Islet precursor cell (in vitro differentiated cells): ENCODE measurements at regions not wholly inside any gene's neighbourhood (a gene's known extent, or its start where the extent isn't known, plus 50 kb on each side); places are given as distances from the start of the nearest gene placed in this dataset.
A peak's percentile ranks its signal among the peaks of the same experiment; 100 is the strongest.

Experiments used
- DNase-seq: peaks from one replicate; pipeline ENCODE4 v3.0.0-alpha.2; 2018

DNA sequence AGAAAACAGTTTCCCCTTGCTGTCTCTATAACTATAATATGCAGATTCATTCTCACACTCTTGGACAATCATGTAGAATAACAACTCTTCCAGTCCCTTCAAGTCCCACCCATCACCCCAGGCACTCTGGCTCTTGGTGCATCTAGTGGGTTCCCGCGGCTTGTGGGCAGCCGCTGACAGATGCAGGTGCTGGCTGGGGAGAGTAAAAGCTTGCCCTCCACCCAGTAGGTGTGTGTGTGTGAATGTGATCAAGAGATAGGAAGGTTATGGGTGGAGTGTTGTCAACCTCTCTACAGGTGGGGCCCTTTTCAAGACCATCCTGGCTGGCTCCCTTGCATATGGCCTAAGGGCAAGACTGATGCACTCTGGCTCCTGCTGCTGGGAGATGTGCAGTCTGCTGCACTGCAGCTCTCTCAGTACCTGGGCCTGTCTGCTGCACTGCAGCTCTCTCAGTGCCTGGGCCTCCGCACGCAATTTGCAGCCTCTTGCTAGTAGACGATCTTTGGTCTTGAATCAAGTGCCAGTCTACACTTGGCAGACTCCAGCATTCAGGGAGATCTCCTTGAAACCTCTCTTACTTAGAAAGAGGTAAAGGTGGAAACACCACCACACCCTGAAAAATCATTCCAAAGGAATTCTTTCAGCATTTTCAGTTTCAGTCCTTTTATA is 189.7 kb upstream of the GDNF start:
- peak; percentile 63 for DNase-seq

DNA sequence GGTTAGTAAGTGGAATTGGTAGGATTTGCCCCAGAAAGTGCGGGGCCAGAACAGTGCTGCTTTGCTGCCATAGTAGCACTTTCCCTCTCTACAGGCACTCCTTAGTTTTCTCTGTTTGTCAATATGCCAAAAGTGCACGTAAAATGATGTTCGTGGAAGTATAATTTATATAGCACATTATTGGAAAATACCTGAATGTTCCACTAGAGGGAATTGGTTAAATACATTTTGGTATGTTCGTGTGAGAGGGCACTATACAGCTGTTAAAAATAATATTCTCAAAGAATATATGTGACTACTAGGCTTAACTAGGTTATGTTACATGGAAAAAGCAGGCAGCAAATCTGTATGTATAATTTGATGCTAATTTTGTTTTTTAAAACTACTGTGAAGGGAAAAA is 184.0 kb upstream of the GDNF start:
- DNase-seq: no peak

DNA sequence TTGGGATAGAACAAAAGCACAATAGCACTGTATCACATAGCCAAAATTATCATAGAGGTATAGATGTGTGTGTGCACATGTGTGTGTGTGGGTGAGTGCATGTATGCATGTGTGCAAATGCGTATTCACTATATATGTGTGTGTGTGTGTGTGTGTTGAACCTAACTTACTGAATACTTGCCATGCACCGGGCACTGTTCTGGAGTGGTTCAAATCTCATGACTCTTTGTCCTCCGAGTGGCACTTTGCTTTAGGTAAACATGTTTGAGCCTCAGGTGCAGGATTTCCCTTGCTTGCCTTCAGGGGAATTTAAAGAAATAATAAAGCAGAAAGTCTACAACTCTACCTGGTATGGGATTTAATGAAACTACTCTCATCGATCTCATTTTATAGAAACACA is 183.5 kb upstream of the GDNF start:
- no peak for DNase-seq

DNA sequence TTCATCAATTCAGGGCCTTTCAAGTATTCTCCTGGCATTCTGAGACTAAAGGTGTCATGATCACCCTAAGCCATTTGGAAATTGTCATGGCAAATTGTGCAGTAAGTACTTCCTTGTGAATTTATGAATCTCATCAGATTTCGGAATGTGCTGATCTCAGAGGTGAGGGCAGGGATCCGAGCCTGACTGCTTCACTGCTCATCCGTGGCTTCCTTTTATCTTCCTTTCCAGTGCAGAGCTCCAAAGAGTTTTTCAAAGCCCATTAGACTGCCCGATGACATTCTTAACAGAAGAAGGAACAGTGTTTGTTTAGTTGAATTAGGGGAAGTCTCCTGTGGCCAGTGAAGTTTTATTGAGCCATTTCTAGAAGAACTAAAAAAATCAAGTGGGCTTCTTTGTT is 182.8 kb upstream of the GDNF start:
- DNase-seq: no peak

DNA sequence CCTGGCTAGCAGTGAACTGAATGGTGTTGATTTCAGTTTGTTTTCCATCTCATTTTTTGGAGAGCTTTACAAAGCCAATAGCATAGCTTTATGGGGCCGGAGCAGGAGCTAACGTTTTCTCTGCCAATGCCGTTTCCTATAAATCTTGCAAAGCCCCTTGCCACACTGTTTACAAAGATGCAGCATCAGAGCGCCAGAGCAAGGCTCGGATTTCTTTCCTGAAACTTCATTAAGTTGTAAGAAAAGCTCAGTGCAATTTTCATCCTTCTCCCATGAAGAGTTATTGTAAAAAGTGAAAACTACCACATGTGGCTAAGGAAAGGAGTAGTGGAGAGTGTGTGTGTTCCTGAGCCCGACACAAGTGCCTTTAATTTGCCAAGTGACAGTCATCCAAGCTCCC is 178.2 kb upstream of the GDNF start:
- no peak for DNase-seq

DNA sequence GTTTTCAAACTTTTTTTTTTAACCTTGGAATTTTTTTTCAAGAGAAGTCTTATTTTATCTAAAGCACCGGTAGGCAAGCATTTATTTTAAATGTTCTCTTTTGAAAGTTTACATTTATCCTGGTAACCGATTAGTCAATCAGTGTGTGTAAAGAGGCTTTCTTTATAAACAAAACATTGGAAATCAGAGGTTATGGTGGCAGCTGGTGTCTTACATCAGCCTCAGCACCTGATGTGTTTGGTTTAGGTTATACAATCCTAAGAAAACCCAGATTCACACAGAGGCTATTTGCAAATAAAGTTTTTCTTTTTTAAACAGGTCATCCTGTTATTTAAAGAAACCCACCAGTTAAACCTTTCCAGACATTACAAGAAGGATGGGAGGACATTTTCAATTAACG is 173.3 kb upstream of the GDNF start:
- no peak for DNase-seq

DNA sequence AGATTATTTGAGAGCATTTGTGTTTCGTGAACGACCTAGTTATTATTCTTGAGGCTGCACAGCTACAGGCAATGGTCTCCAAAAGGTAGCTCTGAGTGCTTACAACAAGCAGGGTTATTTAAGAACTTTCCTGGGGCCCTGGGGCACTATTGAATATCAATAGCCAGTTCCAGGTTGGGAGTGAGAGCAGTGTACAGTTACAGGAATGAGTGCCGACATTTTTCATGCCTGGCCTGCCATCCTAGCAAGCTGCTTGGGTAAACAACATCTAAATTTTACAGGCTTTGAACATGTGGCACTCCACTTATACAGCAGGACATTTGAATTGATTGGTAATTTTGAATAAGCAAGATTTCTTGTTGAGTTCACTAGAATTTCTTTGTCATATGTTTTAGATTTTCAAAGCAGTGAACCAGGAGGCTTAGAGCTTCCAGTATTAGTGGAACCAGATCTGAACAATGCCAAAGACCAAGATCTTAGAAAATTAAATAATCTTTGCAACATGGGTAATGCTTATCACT is 171.9 kb upstream of the GDNF start:
- no peak for DNase-seq

DNA sequence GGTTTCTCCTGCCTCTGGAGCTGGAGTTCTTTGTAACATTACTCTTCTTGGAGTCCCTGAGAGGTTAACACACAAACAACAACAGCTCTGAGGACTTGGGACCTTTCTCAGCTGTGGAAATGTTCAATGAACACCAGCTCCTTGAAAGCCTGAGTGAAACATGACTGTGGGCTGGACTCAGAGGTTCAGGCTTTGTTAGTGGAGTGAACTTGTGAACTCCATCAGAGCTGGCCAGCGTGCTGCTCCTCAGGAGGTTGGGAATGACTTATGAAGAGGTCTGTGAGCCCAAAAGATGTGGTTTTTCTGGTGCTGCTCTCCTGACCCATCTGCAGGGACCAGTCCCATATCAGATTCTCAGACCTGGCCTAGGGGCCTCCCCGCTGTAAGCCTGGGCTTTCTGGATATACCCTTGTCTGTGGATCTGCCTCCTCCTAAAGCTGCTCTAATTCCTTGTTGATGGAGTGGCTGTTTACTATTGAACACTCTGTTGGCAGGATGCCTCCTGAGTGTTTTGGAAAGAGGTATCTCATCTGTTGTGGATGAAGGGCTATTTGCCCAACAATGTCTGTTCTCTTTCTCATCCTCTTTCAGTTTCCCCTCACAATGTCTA is 170.0 kb upstream of the GDNF start:
- no peak for DNase-seq

DNA sequence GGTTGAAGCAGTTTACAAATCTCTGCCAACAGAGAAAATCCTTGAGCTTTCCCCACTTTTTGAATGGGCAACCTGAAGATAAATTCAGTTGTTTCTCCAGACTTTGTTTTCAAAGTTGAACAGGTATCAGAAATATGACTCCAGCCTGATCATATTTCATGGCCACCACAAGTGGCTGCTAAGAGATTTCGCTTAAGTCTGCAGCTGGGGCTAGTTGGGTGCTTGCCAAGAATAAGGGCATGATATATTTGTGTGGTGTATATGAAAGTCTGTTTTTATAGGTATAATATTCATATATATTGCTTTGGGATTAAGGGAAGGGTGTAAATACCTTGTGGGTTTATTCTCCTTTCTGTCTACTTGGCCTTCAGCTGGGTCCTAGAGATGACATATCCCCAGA is 168.4 kb upstream of the GDNF start:
- DNase-seq: no peak

DNA sequence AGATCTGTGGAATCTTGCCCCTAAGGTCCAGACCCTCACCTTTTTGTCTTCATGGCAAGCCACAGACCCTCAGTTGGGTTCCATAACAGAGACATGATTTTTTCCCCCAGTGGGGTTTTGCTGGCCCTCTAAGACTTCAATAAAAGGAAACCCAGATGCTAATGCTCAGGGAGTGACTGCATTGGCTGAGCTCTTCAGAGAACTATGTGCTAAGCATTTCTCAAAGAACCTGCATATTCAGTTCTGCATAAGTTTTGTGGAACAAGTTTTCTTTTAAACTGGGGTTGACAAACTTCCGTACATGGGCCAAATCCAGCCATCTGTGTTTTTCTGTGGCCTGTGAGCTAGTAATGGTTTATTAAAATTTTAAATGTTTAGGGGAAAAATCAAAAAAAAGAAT is 159.8 kb upstream of the GDNF start:
- DNase-seq: no peak

DNA sequence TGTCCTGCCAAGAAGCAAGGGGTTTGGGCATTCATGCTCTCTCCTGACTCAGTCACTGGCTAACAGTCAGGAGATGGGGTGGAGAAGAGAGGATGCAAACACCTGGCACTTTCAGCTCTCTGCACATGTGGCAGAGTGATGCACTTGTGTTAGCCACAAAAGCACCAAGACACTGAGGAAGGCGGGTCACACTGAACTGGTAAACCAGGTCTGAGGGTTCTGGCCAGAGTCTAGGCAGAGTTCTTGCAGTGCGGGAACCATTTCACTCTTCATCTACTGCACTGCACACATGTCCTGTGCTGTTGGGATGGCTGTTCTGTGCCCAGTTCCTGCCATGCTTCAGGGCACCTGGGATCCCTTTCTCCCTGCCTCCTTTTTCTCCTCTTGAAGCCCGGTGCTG is 157.1 kb upstream of the GDNF start:
- no peak for DNase-seq

DNA sequence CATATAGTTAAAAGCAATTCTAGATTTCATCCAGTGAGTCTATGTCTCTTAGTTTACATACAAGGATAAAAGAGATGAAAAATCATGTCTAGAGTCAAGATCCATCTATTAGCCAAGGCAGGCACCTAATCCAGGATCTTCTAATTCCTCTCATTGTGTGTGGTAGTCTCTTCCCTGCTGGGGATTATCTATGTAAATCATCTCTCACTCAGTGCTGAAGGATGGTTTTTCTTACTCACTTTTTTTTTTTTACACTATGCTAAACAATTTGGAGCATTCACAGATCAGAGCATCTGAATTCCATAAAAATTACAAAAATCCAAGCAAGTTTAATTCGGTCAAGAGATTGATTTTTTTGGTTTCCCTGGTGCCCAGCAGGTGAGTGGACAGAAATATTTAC is 154.9 kb upstream of the GDNF start:
- no peak for DNase-seq

DNA sequence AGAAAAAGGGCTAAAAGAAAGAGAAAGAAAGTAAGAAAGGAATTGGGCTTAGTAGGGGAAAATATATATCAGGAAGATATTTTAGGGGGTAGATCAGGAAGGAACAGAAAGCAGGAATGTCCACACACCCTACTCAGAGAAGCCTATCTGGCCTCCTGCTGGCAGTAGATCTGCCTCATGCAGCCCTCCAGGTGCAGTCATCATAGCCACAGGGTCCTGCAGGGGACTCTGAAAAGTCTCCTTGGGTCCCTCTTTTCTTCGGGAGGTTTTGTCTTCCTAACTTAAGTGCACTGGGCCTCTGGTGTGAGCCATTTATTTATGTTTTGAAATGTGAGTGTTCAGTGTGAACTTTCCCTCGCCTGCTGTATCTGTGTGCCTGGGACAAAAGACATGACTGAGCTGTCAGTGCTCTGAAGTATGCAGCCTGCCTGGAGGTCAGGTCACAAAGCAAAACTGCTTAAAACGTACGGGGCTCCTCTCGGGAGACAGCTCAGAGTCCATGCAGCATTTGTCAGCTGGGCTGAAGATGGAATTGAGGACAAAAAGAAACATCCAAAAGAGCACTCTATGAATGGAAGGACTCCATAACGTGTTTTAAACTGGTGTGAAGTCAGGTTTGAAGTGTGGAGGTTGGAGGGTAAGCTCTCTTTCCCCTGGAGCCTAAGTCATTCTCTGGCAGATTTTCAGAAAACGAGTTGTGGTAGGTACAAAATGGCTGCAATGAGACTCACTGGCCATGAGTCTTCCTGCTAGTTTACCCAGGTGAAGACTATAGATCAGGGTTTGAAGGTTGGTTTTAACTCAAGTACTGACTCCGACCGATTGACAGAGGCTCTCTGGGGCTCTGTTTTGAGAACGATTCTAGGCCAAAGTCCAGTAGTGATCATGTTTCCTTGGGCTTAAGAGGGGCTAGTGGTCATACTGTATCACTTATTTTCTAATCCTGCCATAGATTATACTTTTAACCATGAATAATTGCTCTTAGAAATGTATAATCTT is 151.8 kb upstream of the GDNF start:
- no peak for DNase-seq

DNA sequence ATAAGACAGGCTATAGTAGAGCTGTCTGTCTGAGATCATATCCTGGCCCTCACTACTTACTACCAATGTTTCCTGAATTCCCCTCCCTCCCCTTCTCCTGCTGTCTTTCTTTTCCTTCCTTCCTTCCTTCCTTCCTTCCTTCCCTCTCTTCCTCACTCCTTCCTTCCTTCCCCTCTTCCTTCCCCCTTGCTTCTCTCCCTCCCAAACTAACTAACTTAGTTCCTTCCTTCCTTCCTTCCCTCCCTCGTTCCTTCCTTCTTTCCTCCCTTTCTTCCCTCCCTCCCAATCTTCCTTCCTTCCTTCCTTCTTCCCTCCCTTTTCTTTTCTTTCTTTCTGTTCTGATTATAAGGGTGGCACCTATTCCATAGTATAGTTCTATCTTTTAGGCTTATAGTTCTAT is 150.0 kb upstream of the GDNF start:
- no peak for DNase-seq

DNA sequence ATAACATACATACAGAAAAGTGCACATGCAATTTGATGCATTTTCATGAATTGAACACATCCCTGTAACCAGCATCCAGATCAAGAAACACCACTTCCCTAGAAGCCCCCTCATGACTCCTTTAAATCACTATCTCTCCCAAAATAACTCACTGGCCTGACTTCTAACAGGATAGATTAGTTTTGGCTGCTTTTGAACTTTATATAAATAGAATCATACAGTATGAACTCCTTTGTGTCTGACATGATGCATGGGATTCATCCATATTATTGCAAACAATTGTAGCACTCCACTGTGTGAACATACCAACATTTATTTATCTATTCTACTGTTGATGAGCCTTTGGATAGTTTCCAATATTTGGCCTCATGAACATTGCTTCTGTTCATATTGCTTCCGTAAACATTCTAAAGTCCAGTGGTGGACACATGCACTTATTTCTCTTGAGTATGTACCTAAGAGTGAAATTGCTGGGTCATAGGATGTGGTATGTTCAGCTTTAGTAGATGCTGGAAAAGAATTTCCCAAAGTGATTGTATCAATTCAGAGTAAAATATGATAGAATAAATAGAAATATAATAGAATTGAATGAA is 148.7 kb upstream of the GDNF start:
- DNase-seq: no peak

DNA sequence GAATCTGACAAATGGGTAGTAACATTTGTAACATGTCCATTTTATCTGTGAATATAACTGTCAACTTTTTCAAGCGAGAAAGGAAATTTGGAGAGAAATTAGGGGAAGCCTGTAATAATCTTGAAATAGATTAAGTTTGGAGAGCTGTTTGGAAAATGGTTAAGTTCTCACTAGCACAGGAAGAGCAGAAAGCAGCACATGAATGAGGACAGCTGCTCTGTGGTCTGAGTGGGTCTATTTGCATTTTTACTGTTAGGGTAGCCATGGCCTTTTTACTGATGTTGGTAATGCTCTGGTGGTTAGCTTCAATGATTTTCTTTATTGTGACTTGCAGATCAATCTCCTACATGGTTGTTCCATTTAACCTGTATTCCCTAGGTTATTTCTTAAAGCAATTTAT is 144.5 kb upstream of the GDNF start:
- DNase-seq: no peak

DNA sequence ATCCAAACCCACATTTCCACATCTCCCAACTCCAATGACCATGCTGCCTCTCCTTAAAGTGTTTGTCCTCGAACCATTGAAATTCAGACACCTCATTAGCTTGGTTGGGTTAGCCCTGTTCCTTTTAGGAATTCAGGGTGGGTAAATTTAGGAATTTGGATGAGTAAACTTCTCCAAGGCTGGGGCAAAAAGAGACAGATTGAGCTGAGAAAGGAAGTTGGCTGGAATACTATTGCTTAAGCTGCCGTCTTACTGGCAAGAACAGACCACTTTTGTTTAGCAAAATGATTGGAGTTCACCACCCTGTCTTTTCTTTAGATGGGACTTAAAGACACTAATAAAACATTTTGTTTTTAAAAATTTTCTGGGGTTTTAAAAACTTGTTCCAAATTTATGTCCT is 143.6 kb upstream of the GDNF start:
- DNase-seq: no peak

DNA sequence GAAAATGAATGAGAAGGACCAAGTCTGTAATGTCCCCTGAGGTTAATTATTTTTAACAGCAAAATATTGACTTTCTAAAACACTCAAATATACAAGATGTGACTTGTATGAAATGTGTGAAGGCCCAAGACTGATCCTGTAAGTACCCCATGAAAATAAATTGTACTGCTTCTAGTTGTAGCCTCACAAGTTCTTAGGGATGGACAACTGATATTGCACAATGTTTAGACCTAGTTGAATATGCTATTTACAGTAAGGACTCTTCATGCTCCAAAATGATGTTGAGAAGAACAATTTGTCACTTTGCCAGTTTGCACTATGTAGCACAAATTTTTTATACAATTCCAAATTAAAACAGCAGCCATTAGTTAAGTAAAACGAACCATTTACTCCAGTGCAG is 139.7 kb upstream of the GDNF start:
- no peak for DNase-seq

DNA sequence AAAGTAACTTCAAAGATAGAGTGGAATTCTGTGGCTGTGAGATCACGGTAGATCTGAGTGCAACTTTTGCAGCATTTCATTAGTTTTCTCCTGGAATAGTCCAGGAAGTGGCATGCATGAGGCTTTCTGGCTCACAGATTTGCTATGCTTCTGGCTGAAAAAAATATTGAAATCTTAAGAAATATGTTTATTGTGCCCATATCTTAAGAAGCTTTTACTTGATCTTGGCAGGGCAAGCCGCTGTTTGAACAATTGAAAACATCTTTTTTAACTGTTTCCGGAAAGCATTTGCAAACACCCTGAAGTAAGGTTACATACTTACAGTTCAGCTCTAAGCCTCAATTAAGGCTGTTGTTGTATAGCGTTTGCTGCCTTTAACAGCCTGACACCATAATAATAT is 135.7 kb upstream of the GDNF start:
- DNase-seq: no peak

DNA sequence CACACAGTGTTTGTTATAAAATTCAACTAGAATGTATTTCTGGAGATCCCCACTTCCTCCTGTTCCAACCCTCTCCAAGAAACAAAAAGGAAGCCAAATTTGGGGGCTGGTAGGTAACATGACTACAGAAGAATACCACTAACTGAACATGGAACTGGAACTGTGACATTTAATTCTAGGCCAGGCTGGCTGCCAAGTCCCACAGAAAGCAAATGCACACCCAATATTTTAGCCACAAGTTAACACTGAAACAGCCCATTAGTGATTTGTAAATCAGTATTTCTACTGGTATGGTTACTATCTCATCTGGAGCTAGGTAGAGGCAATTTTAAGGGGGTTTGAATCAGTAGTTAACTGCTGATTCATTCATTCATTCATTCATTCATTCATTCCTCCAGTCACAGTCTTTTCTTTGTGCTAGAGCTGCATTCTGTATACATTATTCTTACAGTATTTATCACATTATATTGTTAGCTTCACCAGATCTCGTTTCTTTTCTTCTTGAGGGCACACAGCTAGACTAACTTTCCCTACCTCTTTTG is 131.7 kb upstream of the GDNF start:
- no peak for DNase-seq

DNA sequence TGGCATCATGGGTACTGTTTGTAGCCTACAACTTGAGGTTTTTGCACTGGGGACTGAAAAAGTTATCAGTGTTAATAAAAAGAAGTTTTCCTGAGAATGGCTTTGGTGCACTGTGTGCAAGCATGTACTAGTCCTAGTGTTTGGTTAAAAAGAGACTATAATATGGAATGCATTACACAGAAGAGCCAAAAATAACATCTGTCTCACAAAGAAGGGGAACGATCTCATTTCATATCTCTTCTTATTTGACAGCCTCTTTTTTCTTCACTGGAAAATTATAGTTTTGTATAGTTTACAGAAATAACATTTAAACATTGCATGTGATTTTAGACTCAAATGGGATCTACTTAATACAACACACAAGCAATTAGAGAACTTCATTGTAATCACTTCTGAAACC is 127.0 kb upstream of the GDNF start:
- DNase-seq: no peak

DNA sequence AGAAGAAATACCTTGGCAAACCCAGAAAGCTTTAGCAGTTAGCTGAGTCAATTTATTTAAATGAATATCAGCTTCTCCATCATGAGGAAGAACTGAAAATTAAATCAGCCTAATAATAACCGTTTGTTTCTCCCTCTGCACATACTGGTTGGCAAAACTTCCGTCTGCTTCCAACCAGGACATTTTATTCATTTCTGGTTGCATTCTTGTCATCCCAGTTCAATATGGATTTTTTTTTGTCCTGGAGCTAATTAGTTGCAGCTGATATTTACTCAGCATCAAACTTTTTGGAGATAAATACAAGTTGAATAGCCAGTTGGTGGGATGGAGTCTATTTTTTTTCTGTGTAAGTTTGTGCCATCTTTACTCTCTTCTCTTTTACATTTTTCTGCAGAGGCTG is 126.5 kb upstream of the GDNF start:
- no peak for DNase-seq

DNA sequence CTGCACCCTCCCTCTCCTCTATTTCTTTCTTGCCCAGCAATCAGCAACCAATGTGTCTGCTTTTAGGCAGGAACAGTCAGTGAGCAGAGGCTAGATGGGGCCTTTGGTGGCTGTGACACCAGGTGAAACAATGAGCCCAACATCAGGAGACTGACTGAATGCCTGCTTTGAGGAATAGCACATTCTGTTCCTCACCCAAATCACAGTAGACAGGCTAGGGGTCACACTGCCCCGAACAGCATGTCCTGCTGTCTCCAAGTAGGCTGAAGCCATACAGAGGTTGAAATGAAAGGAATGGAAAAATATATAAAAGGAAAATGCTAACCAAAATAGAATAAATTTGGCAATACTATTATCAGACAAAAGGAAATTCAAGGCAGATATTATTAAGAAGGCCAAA is 122.5 kb upstream of the GDNF start:
- DNase-seq: no peak
